GM12878 (cell line): ENCODE measurements at regions not wholly inside any gene's neighbourhood (a gene's known extent, or its start where the extent isn't known, plus 50 kb on each side); places are given as distances from the start of the nearest gene placed in this dataset.

Experiments
- EP300 ChIP-seq, 2 experiments: fragments of 150-350 bp in 1 of 2; IDR thresholded peaks; 2 replicates each; pipeline ENCODE4 v1.6.1; 2011 to 2012; ENCODE audit warnings: low read depth in 2 of 2, low read length in 2 of 2, borderline replicate concordance in 1 of 2, improper control_type of control experiment in 1 of 2, inconsistent platforms in 1 of 2; ENCODE audit not compliant: control insufficient read depth in 1 of 2
- EZH2 ChIP-seq: IDR thresholded peaks from 2 replicates; pipeline ENCODE4 v1.6.1; 2012; ENCODE audit warnings: low read depth, mild to moderate bottlenecking, control low read depth, inconsistent platforms, low read length, borderline replicate concordance; ENCODE audit not compliant: control insufficient read depth
- POLR2A ChIP-seq: IDR thresholded peaks from 2 replicates; pipeline ENCODE4 v1.6.1; 2011; ENCODE audit warnings: low read depth, mild to moderate bottlenecking, low read length
- POLR2AphosphoS5 ChIP-seq: IDR thresholded peaks from 2 replicates; pipeline ENCODE4 v1.6.1; 2011; ENCODE audit warnings: mild to moderate bottlenecking, low read length, inconsistent platforms
- SPI1 ChIP-seq: IDR thresholded peaks from 2 replicates; pipeline ENCODE4 v1.6.1; 2011; ENCODE audit warnings: low read depth, mild to moderate bottlenecking, low read length, moderate library complexity, borderline replicate concordance; ENCODE audit not compliant: insufficient read depth
- TF ChIP-seq, protein P1 (sequence below): fragments of 450-650 bp; IDR thresholded peaks from 2 replicates; pipeline ENCODE4 v1.6.1; 2017; ENCODE audit warnings: mild to moderate bottlenecking, moderate library complexity
- TF ChIP-seq, protein P2 (sequence below): IDR thresholded peaks from 2 replicates; pipeline ENCODE4 v1.6.1; 2012; ENCODE audit warnings: low read depth, low read length, improper control_type of control experiment

DNA sequence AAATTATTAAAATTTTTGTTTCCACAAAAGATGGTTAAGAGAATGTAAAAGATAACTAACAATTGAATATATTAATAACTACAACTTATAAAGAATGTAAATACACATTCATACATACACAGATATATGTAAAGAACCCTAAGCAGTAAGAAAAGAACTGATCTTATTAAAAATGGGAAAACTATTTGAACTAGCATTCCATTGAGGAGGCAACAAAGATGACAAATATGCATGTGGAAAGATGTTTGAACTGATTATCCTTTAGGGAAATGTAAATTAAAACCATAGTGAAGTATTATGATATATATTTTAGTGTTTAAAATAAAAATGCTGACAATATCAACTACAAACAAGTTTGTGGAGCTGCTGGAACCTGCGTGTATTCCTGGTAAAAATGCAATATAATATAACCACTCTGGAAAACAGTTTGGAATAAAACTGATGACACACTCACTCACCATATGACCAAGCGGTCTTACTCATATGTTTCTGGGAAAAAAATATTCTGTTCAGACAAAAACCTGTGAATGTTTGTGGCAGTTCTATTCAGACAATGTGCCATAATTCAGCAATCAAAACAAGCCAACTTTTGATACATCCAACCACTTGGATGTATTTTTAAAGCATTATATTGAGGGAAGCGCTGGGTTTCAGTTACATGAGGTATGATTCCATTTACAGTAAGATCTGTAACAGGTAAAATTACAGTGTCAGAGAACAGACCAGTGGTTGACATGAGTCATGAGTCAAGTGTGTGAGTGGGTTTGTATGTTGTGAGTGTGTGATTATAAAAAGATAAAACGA, 694.4 kb upstream of the SLITRK5 start:
- no peak for TF ChIP-seq EZH2
- TF ChIP-seq, protein P1, sequence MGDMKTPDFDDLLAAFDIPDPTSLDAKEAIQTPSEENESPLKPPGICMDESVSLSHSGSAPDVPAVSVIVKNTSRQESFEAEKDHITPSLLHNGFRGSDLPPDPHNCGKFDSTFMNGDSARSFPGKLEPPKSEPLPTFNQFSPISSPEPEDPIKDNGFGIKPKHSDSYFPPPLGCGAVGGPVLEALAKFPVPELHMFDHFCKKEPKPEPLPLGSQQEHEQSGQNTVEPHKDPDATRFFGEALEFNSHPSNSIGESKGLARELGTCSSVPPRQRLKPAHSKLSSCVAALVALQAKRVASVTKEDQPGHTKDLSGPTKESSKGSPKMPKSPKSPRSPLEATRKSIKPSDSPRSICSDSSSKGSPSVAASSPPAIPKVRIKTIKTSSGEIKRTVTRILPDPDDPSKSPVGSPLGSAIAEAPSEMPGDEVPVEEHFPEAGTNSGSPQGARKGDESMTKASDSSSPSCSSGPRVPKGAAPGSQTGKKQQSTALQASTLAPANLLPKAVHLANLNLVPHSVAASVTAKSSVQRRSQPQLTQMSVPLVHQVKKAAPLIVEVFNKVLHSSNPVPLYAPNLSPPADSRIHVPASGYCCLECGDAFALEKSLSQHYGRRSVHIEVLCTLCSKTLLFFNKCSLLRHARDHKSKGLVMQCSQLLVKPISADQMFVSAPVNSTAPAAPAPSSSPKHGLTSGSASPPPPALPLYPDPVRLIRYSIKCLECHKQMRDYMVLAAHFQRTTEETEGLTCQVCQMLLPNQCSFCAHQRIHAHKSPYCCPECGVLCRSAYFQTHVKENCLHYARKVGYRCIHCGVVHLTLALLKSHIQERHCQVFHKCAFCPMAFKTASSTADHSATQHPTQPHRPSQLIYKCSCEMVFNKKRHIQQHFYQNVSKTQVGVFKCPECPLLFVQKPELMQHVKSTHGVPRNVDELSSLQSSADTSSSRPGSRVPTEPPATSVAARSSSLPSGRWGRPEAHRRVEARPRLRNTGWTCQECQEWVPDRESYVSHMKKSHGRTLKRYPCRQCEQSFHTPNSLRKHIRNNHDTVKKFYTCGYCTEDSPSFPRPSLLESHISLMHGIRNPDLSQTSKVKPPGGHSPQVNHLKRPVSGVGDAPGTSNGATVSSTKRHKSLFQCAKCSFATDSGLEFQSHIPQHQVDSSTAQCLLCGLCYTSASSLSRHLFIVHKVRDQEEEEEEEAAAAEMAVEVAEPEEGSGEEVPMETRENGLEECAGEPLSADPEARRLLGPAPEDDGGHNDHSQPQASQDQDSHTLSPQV, result no peak
- TF ChIP-seq EP300 (IDR thresholded peaks at IDR 0.05; ENCODE audit: borderline replicate concordance in 1 of 2, control insufficient read depth in 1 of 2, low read depth in 2 of 2, low read length in 2 of 2), result no peak
- no peak for TF ChIP-seq POLR2AphosphoS5
- TF ChIP-seq, protein P2, sequence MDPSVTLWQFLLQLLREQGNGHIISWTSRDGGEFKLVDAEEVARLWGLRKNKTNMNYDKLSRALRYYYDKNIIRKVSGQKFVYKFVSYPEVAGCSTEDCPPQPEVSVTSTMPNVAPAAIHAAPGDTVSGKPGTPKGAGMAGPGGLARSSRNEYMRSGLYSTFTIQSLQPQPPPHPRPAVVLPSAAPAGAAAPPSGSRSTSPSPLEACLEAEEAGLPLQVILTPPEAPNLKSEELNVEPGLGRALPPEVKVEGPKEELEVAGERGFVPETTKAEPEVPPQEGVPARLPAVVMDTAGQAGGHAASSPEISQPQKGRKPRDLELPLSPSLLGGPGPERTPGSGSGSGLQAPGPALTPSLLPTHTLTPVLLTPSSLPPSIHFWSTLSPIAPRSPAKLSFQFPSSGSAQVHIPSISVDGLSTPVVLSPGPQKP, result no peak
- TF ChIP-seq SPI1, result no peak
- no peak for TF ChIP-seq POLR2A
